ENCODE measurements at regions not wholly inside any gene's neighbourhood (a gene's known extent, or its start where the extent isn't known, plus 50 kb on each side); places are given as distances from the start of the nearest gene placed in this dataset.

- Histone ChIP-seq H3K36me3 (no peaks in the 10 kb centered on the region), H3K4me1 (peaks cover 0 to 5% (median 0%) of the 10 kb centered on the region in 4 donors), H3K27me3 (peaks cover 16% of the 10 kb centered on the region), H3K27ac (no peak overlapping the region), H3K9me3 (no peaks in the 10 kb centered on the region), H3K4me3 (no peak overlapping the region)
- intact Hi-C loops (cut with DNase I; ENCODE audit: low total_unique reads): no loop called here
- TF ChIP-seq POLR2AphosphoS5 (IDR thresholded peaks at IDR 0.05): peak in 1 of 3 donors; percentile 12
- TF ChIP-seq POLR2A (IDR thresholded peaks at IDR 0.05): no peak
- in situ Hi-C loops (cut with MboI; ENCODE audit: low pct_ligation_motif_present in 1 of 4, low pct_unique_long_range_greater_than_20kb in 1 of 4, low sequenced_read_pairs in 3 of 4): no loop called here
- WGBS, 2 donors (ENCODE audit: low coverage in 1 of 2): 20 to 54% methylated on average over 1 to 4 of the region's 4 CpGs
- DNase-seq: no peak
These were observed 202.7 kb downstream of the TFAP2C start for GRCh38 chr20:56831795-56832194.

GRCh38 chr20:56833427-56833826 lies 204.3 kb downstream of the TFAP2C start:
- DNase-seq: no peak
- 63 to 75% methylated on average over 2 to 5 of the region's 5 CpGs for WGBS, 2 donors (ENCODE audit: low coverage in 1 of 2)
- Histone ChIP-seq H3K36me3 (no peaks in the 10 kb centered on the region), H3K27me3 (peaks cover 6% of the 10 kb centered on the region), H3K27ac (no peak overlapping the region), H3K9me3 (no peaks in the 10 kb centered on the region), H3K4me1 (no peaks in the 10 kb centered on the region), H3K4me3 (no peak overlapping the region)
- TF ChIP-seq POLR2AphosphoS5 (IDR thresholded peaks at IDR 0.05): no peak
- TF ChIP-seq CTCF (IDR thresholded peaks at IDR 0.05): no peak
- no peak for TF ChIP-seq EP300 (IDR thresholded peaks at IDR 0.05; ENCODE audit: low read depth)
- no peak for TF ChIP-seq POLR2A (IDR thresholded peaks at IDR 0.05)
- in situ Hi-C loops (cut with MboI; ENCODE audit: low pct_ligation_motif_present in 1 of 4, low pct_unique_long_range_greater_than_20kb in 1 of 4, low sequenced_read_pairs in 3 of 4) (no loop called here), intact Hi-C loops (cut with DNase I; ENCODE audit: low total_unique reads) (no loop called here)

DNA sequence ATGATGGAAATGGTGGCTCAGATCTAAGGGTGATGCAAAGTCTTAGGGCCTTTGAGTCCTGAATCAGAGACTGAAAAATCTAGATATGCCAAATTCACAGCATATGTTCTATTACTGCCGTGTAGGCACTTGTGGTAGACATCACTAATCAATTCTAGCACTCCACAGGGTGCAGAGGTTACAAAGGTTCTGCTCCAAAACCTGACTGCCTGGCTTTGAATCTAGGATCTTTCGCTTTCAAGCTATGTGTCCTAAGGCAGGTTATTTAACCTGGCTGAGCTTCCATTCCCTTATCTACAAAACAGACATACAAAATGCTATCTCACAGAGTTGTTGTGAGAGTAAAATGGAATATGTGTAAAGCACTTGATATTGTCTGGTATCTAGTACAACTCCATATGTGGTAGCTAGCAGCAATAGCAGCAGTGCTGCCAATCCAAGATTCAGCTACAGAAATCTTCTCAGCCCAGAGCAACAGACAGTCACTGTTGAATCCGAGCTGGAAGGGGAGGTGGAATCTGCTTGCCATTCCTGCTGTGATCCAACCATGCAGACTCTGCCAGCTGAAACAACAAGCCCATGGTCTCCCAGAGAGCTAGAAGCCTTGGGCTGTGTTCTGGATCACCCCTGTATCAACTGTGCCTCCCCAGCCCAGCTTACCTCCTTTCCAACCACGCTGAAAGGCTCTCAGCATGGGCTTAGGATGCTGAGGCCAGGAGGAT lies 206.9 kb downstream of the TFAP2C start:
- Histone ChIP-seq H3K27me3 (peaks cover under 1% of the 10 kb centered on the region), H3K9me3 (no peaks in the 10 kb centered on the region), H3K4me1 (peaks cover 0 to 8% (median 0%) of the 10 kb centered on the region in 4 donors), H3K4me3 (no peak overlapping the region), H3K27ac (no peak overlapping the region), H3K36me3 (no peaks in the 10 kb centered on the region)
- intact Hi-C loops (cut with DNase I; ENCODE audit: low total_unique reads) (no loop called here), in situ Hi-C loops (cut with MboI; ENCODE audit: low pct_ligation_motif_present in 1 of 4, low pct_unique_long_range_greater_than_20kb in 1 of 4, low sequenced_read_pairs in 3 of 4) (no loop called here)
- WGBS, 2 donors (ENCODE audit: low coverage in 1 of 2): 55 to 66% methylated on average over 2 to 4 of the region's 4 CpGs
- DNase-seq: no peak
- TF ChIP-seq POLR2AphosphoS5 (IDR thresholded peaks at IDR 0.05): no peak
- no peak for TF ChIP-seq POLR2A (IDR thresholded peaks at IDR 0.05)
- no peak for TF ChIP-seq CTCF (IDR thresholded peaks at IDR 0.05)
- TF ChIP-seq EP300 (IDR thresholded peaks at IDR 0.05; ENCODE audit: low read depth): no peak

- no peak for DNase-seq
- in situ Hi-C loops (cut with MboI; ENCODE audit: low pct_ligation_motif_present in 1 of 4, low pct_unique_long_range_greater_than_20kb in 1 of 4, low sequenced_read_pairs in 3 of 4): no loop called here
- Histone ChIP-seq H3K36me3 (no peaks in the 10 kb centered on the region), H3K4me3 (no peak overlapping the region), H3K4me1 (peaks cover 0 to 8% (median 0%) of the 10 kb centered on the region in 4 donors), H3K9me3 (no peaks in the 10 kb centered on the region), H3K27me3 (no peaks in the 10 kb centered on the region), H3K27ac (peak overlapping the region in 2 of 4 donors; percentile 23 to 49)
- 84 to 95% methylated on average over 1 to 2 of the region's 2 CpGs for WGBS, 2 donors (ENCODE audit: low coverage in 1 of 2)
- intact Hi-C loops (cut with DNase I; ENCODE audit: low total_unique reads): no loop called here
- no peak for TF ChIP-seq POLR2A (IDR thresholded peaks at IDR 0.05)
- TF ChIP-seq EP300 (IDR thresholded peaks at IDR 0.05; ENCODE audit: low read depth): no peak
- no peak for TF ChIP-seq POLR2AphosphoS5 (IDR thresholded peaks at IDR 0.05)
- TF ChIP-seq CTCF (IDR thresholded peaks at IDR 0.05): no peak
These were observed 210.1 kb downstream of the TFAP2C start for GRCh38 chr20:56839222-56839621.
